ENCODE measurements at regions not wholly inside any gene's neighbourhood (a gene's known extent, or its start where the extent isn't known, plus 50 kb on each side); places are given as distances from the start of the nearest gene placed in this dataset.

DNA sequence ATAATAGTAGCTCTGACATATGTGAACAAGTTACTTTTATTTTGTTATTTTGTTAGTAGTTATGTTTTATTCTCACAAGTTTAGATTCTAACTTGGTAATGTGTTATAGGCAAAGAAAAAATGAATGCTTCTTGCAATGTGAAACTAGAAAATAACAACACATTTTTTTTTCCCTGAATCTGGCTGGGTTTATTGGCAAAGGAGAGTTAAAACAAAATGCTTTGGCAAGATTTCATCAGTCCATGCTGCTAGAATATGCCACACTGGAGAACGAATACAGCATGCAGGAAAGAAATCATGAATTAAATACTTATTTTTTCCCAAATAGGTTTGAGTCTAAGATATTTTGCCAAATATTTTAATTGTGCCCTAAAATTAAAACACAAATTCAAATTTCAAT is 1048.1 kb upstream of the ACO1 start:
- TF ChIP-seq, protein P1, sequence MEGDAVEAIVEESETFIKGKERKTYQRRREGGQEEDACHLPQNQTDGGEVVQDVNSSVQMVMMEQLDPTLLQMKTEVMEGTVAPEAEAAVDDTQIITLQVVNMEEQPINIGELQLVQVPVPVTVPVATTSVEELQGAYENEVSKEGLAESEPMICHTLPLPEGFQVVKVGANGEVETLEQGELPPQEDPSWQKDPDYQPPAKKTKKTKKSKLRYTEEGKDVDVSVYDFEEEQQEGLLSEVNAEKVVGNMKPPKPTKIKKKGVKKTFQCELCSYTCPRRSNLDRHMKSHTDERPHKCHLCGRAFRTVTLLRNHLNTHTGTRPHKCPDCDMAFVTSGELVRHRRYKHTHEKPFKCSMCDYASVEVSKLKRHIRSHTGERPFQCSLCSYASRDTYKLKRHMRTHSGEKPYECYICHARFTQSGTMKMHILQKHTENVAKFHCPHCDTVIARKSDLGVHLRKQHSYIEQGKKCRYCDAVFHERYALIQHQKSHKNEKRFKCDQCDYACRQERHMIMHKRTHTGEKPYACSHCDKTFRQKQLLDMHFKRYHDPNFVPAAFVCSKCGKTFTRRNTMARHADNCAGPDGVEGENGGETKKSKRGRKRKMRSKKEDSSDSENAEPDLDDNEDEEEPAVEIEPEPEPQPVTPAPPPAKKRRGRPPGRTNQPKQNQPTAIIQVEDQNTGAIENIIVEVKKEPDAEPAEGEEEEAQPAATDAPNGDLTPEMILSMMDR (conservative IDR thresholded peaks at IDR 0.05 in 1 of 2, IDR thresholded peaks at IDR 0.05 in 1 of 2; ENCODE audit: extremely low read depth in 1 of 2, insufficient read depth in 1 of 2, low read depth in 1 of 2, low read length in 2 of 2) = no peak
- TF ChIP-seq EZH2 (IDR thresholded peaks at IDR 0.05; ENCODE audit: borderline replicate concordance, low read length) = no peak

All from mammary epithelial cell (primary cell).